C4-2B (cell line): ENCODE measurements at regions not wholly inside any gene's neighbourhood (a gene's known extent, or its start where the extent isn't known, plus 50 kb on each side); places are given as distances from the start of the nearest gene placed in this dataset.

Source experiments
- H3K27ac ChIP-seq: fragments of 450-650 bp; 2 replicates; pipeline ENCODE4 v1.5.1; 2017
- CTCF ChIP-seq: fragments of 450-650 bp; conservative IDR thresholded peaks from 2 replicates; pipeline ENCODE4 v1.5.1; 2017; ENCODE audit warnings: mild to moderate bottlenecking
- ZFX ChIP-seq: fragments of 450-650 bp; IDR thresholded peaks from 2 replicates; pipeline ENCODE4 v1.6.1; 2017

GRCh38 chr11:129574431-129574830 is 198.8 kb downstream of the BARX2 start:
- no peak overlapping the region for H3K27ac ChIP-seq
- TF ChIP-seq CTCF (no peak), ZFX (no peak)

GRCh38 chr11:129576652-129577051 is 201.0 kb downstream of the BARX2 start:
- H3K27ac ChIP-seq, result no peak overlapping the region
- TF ChIP-seq CTCF (no peak), ZFX (no peak)

- TF ChIP-seq ZFX (no peak), CTCF (no peak)
- no peak overlapping the region for H3K27ac ChIP-seq
These were observed 202.4 kb downstream of the BARX2 start for GRCh38 chr11:129578006-129578405.

- TF ChIP-seq CTCF (no peak), ZFX (no peak)
- no peak overlapping the region for H3K27ac ChIP-seq
These were observed 204.6 kb downstream of the BARX2 start for GRCh38 chr11:129580278-129580677.

- TF ChIP-seq CTCF (no peak), ZFX (no peak)
- no peak overlapping the region for H3K27ac ChIP-seq
These were observed 208.7 kb downstream of the BARX2 start for GRCh38 chr11:129584316-129584715.

- H3K27ac ChIP-seq, result no peak overlapping the region
- no peak for TF ChIP-seq ZFX
- no peak for TF ChIP-seq CTCF
These were observed 213.7 kb downstream of the BARX2 start for GRCh38 chr11:129589190-129589860.

- TF ChIP-seq CTCF, result no peak
- no peak for TF ChIP-seq ZFX
- H3K27ac ChIP-seq, result no peak overlapping the region
These were observed 214.5 kb downstream of the BARX2 start for GRCh38 chr11:129590030-129590752.
